NCI-H2196 (cell line): ENCODE measurements at regions not wholly inside any gene's neighbourhood (a gene's known extent, or its start where the extent isn't known, plus 50 kb on each side); places are given as distances from the start of the nearest gene placed in this dataset.
A peak's percentile ranks its signal among the peaks of the same experiment; 100 is the strongest.

Source experiments
- DNase-seq: peaks from one replicate; lab custom pipeline; 2025; ENCODE audit not compliant: unreplicated experiment; lab: John Stamatoyannopoulos, UW

DNA sequence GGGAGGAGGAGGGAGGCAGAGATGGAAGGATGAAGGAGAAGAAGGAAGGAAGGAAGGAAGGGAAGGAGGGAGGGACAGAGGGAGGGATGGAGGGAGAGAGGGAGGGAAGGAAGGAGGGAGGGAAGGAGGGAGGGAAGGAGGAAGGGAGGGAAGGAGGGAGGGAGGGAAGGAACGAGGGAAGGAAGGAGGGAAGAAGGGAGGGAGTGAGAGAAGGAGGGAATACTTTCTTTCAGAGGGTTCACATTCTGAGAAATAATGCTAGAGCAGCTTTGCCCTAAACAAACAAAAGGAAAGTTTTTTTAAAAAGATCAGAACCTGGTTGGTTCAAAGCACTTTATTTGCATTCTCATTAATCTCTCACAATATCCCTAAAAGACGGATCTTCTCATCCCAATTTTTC is 96.1 kb upstream of the NXT1 start:
- no peak for DNase-seq

- no peak for DNase-seq
These were observed 96.6 kb upstream of the NXT1 start for GRCh38 chr20:23254034-23254433.

GRCh38 chr20:23253524-23253923 is 97.1 kb upstream of the NXT1 start:
- no peak for DNase-seq

DNA sequence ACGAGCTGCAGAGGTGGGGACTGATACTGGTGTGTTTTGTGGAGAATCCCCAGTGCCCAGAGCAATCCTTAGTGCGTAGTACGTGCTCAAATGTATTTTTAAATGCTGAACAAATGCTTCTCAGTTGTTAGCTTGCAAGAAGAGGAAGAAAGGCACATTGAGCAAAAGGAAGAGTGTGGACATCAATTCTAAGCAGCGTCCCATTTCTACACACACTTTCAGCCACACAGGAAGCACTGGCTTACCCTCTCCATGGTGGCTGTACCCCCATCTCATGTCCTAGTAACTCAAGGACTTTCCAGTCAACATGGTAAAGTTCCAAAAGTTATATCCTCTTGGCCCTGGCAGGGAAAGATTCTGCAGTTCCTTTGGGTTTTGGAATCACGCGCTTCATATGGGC is 98.8 kb upstream of the NXT1 start:
- DNase-seq = no peak

DNA sequence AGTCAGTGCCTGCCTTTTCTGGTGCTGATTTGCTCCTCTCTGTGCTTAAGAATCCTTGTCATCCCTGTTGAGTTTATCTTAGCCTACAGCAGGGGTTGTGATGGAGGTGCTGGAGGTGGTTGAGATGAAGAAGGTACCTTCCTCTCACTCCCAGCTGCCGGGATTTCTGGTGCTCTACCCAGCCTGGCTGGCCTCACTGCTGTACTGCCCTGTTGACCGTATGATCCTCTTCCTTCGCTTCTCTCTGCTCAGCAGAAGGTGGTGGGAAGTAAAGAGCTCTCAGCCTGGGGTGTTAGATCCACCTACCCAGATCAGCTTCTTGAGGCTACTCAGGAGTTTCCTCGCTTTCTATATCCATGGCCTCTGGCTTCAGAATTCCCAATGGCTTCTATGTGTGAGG is 101.0 kb upstream of the NXT1 start:
- no peak for DNase-seq

DNA sequence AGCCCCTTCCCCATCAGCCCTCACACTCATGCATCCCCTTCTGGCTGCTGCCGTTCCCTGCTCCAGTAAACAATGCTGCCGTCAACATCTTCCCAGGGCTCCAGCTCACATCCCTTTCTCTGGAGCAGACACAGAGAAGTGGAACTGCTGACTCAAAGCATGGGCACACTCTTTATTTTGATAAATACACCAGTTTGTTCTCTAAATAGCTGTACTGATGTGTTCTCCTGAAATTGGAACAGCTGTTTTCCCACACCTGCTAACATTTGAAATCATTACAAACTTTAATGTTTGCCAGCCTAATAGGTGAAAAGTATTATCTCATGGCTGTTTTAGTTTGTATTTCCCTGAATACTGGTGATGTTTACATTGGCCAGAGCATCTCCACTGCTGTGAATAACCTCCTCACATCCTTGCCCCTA is 102.1 kb upstream of the NXT1 start:
- no peak for DNase-seq

- no peak for DNase-seq
These were observed 103.6 kb upstream of the NXT1 start for GRCh38 chr20:23246717-23247664.

GRCh38 chr20:23245553-23246181 is 104.9 kb upstream of the NXT1 start:
- no peak for DNase-seq

DNA sequence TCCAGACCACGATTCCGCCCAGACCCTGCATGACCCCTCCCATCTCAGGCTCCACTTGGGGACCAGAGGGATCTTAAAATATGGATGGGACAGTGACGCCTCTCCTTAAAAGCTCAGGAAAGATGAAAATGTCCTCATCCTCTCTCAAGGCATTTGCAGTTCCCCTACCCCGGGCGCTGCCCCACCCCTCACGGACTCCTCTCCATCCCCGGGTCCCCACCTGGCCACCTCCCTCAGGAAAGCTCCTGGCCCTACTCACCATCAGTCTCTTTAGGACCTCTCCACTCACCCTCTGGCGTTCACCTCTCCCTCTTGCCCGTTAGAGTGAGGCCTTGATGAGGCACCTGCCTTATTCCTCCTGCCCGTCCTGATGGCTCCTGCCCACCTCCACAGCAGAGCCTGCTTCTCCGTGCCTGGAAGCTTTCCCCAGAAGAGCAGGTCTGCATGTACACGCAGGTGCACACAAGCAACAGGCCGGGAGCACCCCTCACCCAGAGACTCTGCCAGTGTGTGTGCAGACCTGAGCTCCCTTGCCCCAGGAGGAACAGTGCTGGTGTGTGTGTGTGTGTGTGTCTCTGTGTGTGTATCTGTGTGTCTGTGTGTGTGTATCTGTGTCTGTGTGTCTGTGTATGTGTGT is 105.6 kb upstream of the NXT1 start:
- DNase-seq = no peak

DNA sequence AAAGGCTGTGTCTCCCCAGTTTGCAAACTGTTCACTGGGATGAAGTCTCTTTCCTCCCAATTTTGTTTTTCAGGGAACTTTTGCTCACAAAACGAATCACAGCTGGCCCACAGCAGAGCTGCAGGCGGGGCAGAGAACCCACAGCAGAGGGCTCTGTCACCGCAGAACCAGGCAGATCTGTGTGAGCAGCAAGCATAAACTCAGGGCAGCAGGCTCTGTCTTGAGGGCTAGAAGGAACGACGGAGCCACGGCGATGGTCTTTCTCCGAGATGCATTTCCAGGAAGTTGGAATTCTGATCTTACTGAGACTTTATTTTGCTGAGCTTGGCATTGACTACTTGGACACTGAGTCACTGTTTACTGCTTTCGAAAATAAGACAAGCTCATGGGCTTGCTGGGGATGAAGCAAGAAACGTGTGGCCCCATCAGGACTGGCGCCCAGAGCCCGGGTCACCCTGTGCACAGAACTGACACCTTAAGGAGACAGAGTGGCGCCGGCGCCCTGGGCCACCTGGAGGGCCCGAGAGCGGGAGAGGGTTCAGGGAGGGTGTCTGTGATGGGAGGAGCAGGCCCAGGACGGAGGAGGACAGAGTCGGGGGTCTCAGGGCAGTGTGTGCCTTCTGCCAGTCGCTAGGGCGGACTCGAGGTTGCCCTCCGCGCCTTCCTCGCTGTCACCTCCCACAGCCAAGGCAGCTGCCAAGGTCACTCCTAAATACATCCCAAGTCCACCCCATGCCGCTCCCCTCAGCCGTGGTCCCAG is 106.3 kb upstream of the NXT1 start:
- no peak for DNase-seq

DNA sequence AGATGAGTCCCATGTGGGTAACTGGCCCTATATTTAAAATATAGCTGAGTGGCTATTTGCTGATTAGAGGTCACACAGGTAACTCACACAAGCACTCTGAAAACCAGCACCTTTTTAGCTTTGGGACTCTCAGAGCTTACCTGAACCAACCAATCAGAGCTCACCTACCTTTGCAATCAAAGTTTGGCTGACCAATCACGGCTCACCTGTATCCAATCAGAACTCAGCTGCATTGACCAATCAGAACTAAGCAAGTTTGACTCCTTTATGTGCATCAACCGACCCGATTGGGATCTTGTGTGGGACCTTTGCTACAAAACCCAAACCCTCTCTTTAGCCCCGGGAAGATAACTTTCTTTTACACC is 106.8 kb upstream of the NXT1 start:
- no peak for DNase-seq

- DNase-seq = no peak
These were observed 107.9 kb upstream of the NXT1 start for GRCh38 chr20:23242556-23243180.

DNA sequence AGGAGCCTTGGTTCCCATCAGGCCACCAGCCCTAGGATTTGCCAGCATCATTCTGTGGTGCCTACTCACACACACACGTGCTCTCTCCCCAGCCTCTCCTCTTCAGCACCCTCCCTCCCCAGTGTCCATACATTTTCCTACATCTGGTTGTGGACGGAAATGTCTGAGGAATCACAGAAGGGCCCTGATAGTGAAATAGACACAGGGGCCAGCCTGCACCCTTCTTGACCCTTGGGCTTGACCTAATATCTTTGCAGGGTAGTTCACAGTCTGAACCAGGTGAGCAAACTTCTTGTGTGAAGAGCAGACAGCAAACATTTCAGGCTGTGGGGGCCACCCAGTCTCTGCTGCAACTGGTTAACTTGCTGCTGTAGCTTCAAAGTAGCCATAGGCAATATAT is 108.5 kb upstream of the NXT1 start:
- no peak for DNase-seq

- DNase-seq = no peak
These were observed 109.2 kb upstream of the NXT1 start for GRCh38 chr20:23241416-23241815.

DNA sequence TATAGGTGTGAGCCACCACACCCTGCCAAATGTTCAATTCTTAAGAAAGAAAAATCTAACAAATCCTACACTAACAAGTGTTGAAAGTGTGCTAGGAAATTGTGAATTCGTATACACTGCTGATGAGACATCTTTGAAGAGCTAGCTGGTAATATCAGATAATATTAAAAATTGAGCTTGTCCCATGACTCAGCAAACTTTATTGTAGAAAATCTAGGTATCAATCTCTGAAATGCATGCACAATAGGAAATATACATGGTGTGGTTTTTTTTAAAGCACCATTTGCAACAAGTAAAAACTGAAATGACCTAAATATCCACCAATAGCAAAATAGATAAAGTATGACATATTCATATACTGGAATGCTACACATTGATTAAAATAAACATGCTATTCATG is 110.1 kb upstream of the NXT1 start:
- DNase-seq = no peak

- no peak for DNase-seq
These were observed 113.4 kb upstream of the NXT1 start for GRCh38 chr20:23237201-23237600.

DNA sequence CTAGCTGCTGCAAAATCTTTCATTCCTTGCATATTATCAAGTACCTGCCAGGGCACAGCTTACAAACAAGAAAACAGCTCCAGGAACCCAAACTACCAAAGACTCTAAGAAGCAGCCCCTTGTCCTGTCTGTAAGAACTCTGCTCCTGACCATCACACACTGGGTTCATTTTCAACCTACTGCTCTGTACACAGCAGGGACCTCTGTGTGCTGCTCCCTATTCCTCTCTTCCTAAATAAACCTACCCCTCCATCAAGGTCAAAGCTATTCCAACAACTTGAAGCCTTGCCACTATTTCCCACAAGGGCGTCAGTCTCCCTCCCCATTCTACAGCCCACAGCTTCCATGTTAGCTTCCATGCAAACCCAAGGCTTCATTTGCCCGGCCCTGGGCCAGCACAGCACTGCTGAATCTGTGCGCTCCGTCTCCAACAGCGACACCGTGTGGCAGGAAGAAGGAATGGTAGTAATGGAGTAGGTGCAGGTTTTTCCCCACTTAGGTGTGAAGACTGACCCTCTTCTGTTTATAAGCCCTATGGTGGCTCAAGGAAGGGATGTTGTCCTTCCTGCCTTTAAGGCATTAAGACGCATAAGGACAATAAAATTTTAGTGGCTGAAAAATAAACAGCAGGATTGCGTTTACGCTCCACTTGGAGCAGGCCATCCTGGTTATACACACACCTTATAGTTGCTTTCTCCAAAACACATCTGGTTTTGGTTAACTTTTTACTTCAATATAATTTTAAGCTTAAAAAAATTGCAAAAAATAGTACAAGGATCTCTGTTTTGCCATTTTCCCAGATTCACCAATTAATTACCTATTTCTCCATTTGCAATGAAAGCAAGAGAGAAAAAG is 115.2 kb upstream of the NXT1 start:
- peak; percentile 43 for DNase-seq

DNA sequence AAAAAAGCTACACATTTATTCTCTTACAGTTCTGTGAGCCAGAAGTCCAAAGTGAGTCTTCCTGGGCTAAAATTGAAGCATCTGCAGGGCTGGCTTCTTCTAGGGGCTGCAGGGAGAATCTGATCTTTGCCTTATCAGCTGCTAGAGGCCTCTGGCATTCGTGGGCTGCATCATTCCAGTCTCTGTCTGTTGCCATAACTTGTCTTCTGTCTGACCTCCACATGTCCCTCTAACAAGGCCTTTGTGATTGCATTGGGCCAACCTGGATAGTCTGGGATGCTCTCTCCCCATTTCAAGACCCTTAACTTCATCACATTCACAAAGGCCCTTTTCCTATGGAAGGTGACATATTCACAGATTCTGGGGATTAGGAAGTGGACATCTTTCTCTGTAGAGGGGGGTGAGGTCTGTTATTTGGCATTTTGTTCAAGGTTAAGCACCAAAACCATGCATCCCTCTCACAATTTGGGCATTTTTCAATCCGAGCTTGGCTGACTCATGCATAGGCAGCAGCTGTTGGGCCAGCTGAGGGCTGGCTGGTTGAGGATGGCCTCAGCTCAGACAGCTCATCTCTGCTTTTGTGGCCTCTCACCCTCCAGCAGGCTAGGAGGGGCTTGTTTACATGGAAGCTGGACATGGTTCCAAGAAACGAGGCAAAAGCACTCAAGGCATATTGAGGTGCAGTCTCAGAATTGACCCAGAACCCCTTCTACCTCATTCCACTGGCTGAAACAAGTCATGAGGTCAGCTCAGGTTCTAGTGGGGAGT is 116.1 kb upstream of the NXT1 start:
- no peak for DNase-seq

DNA sequence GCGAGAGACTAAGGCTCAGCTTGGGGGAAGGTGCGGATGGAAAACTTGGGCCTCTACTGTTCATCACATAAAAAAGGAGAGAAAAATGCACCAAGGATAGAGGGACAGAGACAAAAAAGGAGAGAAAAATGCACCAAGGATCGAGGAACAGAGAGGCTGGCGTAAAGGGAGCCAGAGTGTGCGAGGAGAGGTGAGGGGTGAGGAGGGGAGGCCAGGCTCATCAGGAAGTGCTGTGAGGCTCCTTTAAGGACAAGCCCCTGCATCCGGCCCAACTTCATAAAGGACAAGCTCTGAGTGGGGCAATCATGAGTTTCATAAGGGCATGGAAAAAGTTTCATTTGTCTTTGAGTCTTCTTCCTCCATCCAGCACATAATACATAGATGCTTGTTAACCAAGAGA is 117.2 kb upstream of the NXT1 start:
- DNase-seq = no peak
